SU-DHL-6 (cell line): ENCODE measurements at regions not wholly inside any gene's neighbourhood (a gene's known extent, or its start where the extent isn't known, plus 50 kb on each side); places are given as distances from the start of the nearest gene placed in this dataset.

Experiments
- H2AFZ ChIP-seq: fragments of 200-600 bp; sonication (generic); 2 replicates; pipeline ENCODE4 v1.6.1; 2014; ENCODE audit warnings: low read depth, mild to moderate bottlenecking, moderate library complexity, mixed read lengths, antibody characterized with exemption, low read length; ENCODE audit not compliant: severe bottlenecking
- H3F3A ChIP-seq: fragments of 200-600 bp; shearing (Covaris generic); 2 replicates; pipeline ENCODE4 v1.6.0; 2016; ENCODE audit warnings: antibody characterized with exemption, mild to moderate bottlenecking; ENCODE audit not compliant: insufficient read depth
- H3K27ac ChIP-seq: fragments of 200-600 bp; sonication (generic); 2 replicates; pipeline ENCODE4 v1.5.1; 2016; ENCODE audit warnings: low read depth, mild to moderate bottlenecking, low read length, moderate library complexity, mixed read lengths
- H3K27me3 ChIP-seq: fragments of 200-600 bp; sonication (generic), shearing (Covaris generic); 2 replicates; pipeline ENCODE4 v1.6.0; 2014; ENCODE audit warnings: mild to moderate bottlenecking, low read length
- H3K36me3 ChIP-seq: fragments of 200-600 bp; sonication (generic); 2 replicates; pipeline ENCODE4 v1.6.1; 2014; ENCODE audit warnings: mild to moderate bottlenecking, low read length, mixed read lengths
- H3K4me2 ChIP-seq: fragments of 300-600, 200-600 bp; shearing (Covaris generic), sonication (generic); 2 replicates; pipeline ENCODE4 v1.6.0; 2014; ENCODE audit warnings: low read length, low read depth, mild to moderate bottlenecking; ENCODE audit not compliant: poor library complexity, severe bottlenecking
- H3K4me3 ChIP-seq: fragments of 200-600 bp; sonication (generic); 2 replicates; pipeline ENCODE4 v1.5.1; 2014; ENCODE audit warnings: antibody characterized with exemption, low read length, mild to moderate bottlenecking, mixed read lengths; ENCODE audit not compliant: insufficient read depth, poor library complexity, severe bottlenecking
- H3K79me2 ChIP-seq: fragments of 200-600 bp; sonication (generic); 2 replicates; pipeline ENCODE4 v1.6.1; 2014; ENCODE audit warnings: mild to moderate bottlenecking, low read length, moderate library complexity; ENCODE audit not compliant: insufficient read depth
- H3K9ac ChIP-seq: fragments of 200-600 bp; sonication (generic); 2 replicates; pipeline ENCODE4 v1.7.0; 2014; ENCODE audit warnings: mild to moderate bottlenecking, low read length
- H3K9me2 ChIP-seq: fragments of 200-600 bp; sonication (generic); replicated peaks from 2 replicates; pipeline ENCODE4 v1.6.1; 2014; ENCODE audit warnings: low read length; ENCODE audit not compliant: insufficient read depth
- H3K9me3 ChIP-seq: fragments of 200-600 bp; sonication (generic); 2 replicates; pipeline ENCODE4 v1.6.1; 2014; ENCODE audit warnings: low read length, mixed read lengths; ENCODE audit not compliant: insufficient read depth
- H4K20me1 ChIP-seq: fragments of 200-600 bp; sonication (generic); 2 replicates; pipeline ENCODE4 v1.6.1; 2014; ENCODE audit warnings: low read depth, mild to moderate bottlenecking, antibody characterized with exemption, low read length, moderate library complexity, mixed read lengths
- CTCF ChIP-seq: fragments of 200-600 bp; sonication (generic); IDR thresholded peaks from one replicate; pipeline ENCODE4 v1.5.1; 2017; ENCODE audit warnings: antibody characterized with exemption, mild to moderate bottlenecking, low read length, moderate library complexity; ENCODE audit not compliant: insufficient read depth, poor library complexity, severe bottlenecking
- EZH2phosphoT487 ChIP-seq: fragments of 200-600 bp; sonication (generic), shearing (Covaris generic); conservative IDR thresholded peaks from 2 replicates; pipeline ENCODE4 v1.6.1; 2018; ENCODE audit warnings: mild to moderate bottlenecking, antibody characterized with exemption, low read length, moderate library complexity, mixed read lengths

- Histone ChIP-seq H4K20me1 (no peaks in the 10 kb centered on the region), H3F3A (no peaks in the 10 kb centered on the region), H2AFZ (no peak overlapping the region), H3K36me3 (no peaks in the 10 kb centered on the region), H3K4me2 (no peak overlapping the region), H3K9me2 (no peaks in the 10 kb centered on the region), H3K27me3 (no peaks in the 10 kb centered on the region), H3K79me2 (no peaks in the 10 kb centered on the region), H3K4me3 (no peak overlapping the region), H3K9me3 (no peaks in the 10 kb centered on the region), H3K27ac (no peak overlapping the region), H3K9ac (no peak overlapping the region)
- no peak for TF ChIP-seq EZH2phosphoT487
- no peak for TF ChIP-seq CTCF
Observed at GRCh38 chr5:143601917-143602333, 198.4 kb upstream of the NR3C1 start.

GRCh38 chr5:143601357-143601756 is 197.9 kb upstream of the NR3C1 start:
- Histone ChIP-seq H3K4me2 (no peak overlapping the region), H3K4me3 (no peak overlapping the region), H3K9me2 (no peaks in the 10 kb centered on the region), H3F3A (no peaks in the 10 kb centered on the region), H2AFZ (no peak overlapping the region), H4K20me1 (no peaks in the 10 kb centered on the region), H3K27me3 (no peaks in the 10 kb centered on the region), H3K36me3 (no peaks in the 10 kb centered on the region), H3K79me2 (no peaks in the 10 kb centered on the region), H3K9me3 (no peaks in the 10 kb centered on the region), H3K9ac (no peak overlapping the region), H3K27ac (no peak overlapping the region)
- TF ChIP-seq CTCF: no peak
- TF ChIP-seq EZH2phosphoT487: no peak

GRCh38 chr5:143600396-143601075 is 197.1 kb upstream of the NR3C1 start:
- no peaks in the 10 kb centered on the region for H3K9me3 ChIP-seq
- no peaks in the 10 kb centered on the region for H3K9me2 ChIP-seq

More at GRCh38 chr5:143600396-143601075, 197.1 kb upstream of the NR3C1 start:
- H2AFZ ChIP-seq: no peak overlapping the region
- no peak overlapping the region for H3K27ac ChIP-seq
- H3K27me3 ChIP-seq: no peaks in the 10 kb centered on the region
- H3F3A ChIP-seq: no peaks in the 10 kb centered on the region
- H4K20me1 ChIP-seq: no peaks in the 10 kb centered on the region
- no peaks in the 10 kb centered on the region for H3K36me3 ChIP-seq
- TF ChIP-seq EZH2phosphoT487: no peak
- no peak for TF ChIP-seq CTCF
- no peak overlapping the region for H3K4me3 ChIP-seq
- H3K79me2 ChIP-seq: no peaks in the 10 kb centered on the region
- H3K4me2 ChIP-seq: no peak overlapping the region
- no peak overlapping the region for H3K9ac ChIP-seq
